ENCODE measurements at regions not wholly inside any gene's neighbourhood (a gene's known extent, or its start where the extent isn't known, plus 50 kb on each side); places are given as distances from the start of the nearest gene placed in this dataset.

- peaks cover 0 to 3% (median under 1%) of the 10 kb centered on the region in 9 donors for H3K9me3 Mint-ChIP-seq
- H3K4me1 Mint-ChIP-seq, result no peaks in the 10 kb centered on the region
- H3K27ac Mint-ChIP-seq, result no peak overlapping the region
- peaks cover 13 to 41% (median 29%) of the 10 kb centered on the region in 5 donors for H3K27me3 Mint-ChIP-seq
- no peak overlapping the region for H3K4me3 Mint-ChIP-seq
- POLR2A ChIA-PET, result interaction anchor here (1.0 kb wide), 1 partner anchor 10 kb away, joined by 3 read pairs; no protein-coding TSS in a partner anchor
- ATAC-seq (no peak), DNase-seq (no peak)
- H3K36me3 Mint-ChIP-seq, result no peaks in the 10 kb centered on the region
These were observed 541.4 kb downstream of the BRD1 start for GRCh38 chr22:49286181-49286760.

DNA sequence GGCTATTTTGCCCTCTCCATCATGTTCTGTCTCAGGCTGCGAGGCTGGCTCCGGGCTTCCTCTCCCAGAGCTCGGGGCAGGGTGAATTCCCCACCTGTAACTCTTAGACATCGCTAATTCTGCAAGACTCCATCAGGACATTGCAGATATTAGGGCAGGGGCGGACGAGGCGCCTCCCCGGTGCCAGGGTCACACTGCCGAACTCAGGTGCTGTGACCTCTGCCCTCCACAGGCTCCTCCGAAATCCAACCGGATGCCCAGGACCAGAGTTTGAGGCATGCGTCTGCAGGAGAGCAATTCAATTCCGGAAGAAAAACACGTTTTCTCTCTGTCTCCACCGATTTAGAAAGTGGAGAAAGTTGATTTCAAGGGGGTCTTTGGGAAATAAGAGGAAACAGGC, 542.7 kb downstream of the BRD1 start:
- ATAC-seq, result no peak
- Mint-ChIP-seq H3K36me3 (peaks cover 0 to 12% (median 0%) of the 10 kb centered on the region in 3 donors), H3K9me3 (peaks cover 0 to 16% (median 11%) of the 10 kb centered on the region in 9 donors), H3K4me1 (no peaks in the 10 kb centered on the region), H3K27me3 (peaks cover 21 to 54% (median 35%) of the 10 kb centered on the region in 5 donors), H3K4me3 (no peak overlapping the region), H3K27ac (no peak overlapping the region)
- POLR2A ChIA-PET, result no interaction called here
- DNase-seq, result no peak

DNA sequence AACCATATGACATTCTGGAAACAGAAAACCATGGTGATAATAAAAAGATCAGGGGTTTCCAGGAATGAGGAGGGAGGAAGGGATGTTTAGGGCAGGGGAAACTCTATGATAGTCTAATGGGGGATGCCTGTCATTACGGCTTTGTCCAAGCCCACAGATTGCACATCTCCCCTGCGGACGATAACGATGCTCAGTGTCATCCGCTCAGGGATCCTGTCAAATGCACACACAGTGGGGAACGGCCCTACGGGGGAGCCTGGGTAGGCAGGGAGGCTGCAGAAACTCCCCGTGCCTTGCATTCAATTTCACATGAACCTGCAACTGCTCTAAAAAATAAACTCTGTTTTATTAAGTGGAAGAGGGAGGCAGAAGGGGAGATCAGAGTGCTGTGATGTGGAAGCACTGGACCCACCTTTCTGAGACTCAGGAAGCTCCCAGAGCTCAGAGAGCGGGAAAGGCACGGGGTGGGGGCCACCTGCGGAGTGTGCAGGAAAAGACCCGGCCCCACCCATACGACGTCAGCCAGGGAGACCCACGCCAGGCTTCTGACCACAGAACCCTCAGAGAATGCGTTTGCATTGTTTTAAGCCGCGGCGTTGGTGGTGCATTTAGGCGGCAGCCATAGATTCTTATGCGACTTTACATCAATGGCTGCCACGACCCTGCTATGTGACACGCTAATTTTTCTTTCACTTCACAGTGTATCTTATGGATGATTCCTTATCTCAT, 543.5 kb downstream of the BRD1 start:
- Mint-ChIP-seq H3K4me1 (no peaks in the 10 kb centered on the region), H3K36me3 (peaks cover 0 to 17% (median 0%) of the 10 kb centered on the region in 3 donors), H3K9me3 (peaks cover 2 to 23% (median 15%) of the 10 kb centered on the region in 9 donors), H3K27me3 (peaks cover 21 to 62% (median 35%) of the 10 kb centered on the region in 5 donors), H3K4me3 (no peak overlapping the region), H3K27ac (no peak overlapping the region)
- DNase-seq, result no peak
- POLR2A ChIA-PET, result no interaction called here
- no peak for ATAC-seq

- POLR2A ChIA-PET, result no interaction called here
- peaks cover 21 to 62% (median 35%) of the 10 kb centered on the region in 5 donors for H3K27me3 Mint-ChIP-seq
- H3K27ac Mint-ChIP-seq, result no peak overlapping the region
- no peaks in the 10 kb centered on the region for H3K4me1 Mint-ChIP-seq
- DNase-seq (no peak), ATAC-seq (no peak)
- H3K9me3 Mint-ChIP-seq, result peaks cover 2 to 27% (median 15%) of the 10 kb centered on the region in 9 donors
- H3K36me3 Mint-ChIP-seq, result peaks cover 0 to 17% (median 0%) of the 10 kb centered on the region in 3 donors
- H3K4me3 Mint-ChIP-seq, result no peak overlapping the region
These were observed 545.1 kb downstream of the BRD1 start for GRCh38 chr22:49282596-49282995.

GRCh38 chr22:49281467-49282340, 546.0 kb downstream of the BRD1 start:
- DNase-seq (no peak), ATAC-seq (no peak)
- H3K27me3 Mint-ChIP-seq, result peaks cover 21 to 62% (median 35%) of the 10 kb centered on the region in 5 donors
- peaks cover 2 to 27% (median 15%) of the 10 kb centered on the region in 9 donors for H3K9me3 Mint-ChIP-seq
- H3K4me3 Mint-ChIP-seq, result no peak overlapping the region
- no peak overlapping the region for H3K27ac Mint-ChIP-seq
- POLR2A ChIA-PET, result no interaction called here
- no peaks in the 10 kb centered on the region for H3K4me1 Mint-ChIP-seq
- peaks cover 0 to 17% (median 0%) of the 10 kb centered on the region in 3 donors for H3K36me3 Mint-ChIP-seq

DNA sequence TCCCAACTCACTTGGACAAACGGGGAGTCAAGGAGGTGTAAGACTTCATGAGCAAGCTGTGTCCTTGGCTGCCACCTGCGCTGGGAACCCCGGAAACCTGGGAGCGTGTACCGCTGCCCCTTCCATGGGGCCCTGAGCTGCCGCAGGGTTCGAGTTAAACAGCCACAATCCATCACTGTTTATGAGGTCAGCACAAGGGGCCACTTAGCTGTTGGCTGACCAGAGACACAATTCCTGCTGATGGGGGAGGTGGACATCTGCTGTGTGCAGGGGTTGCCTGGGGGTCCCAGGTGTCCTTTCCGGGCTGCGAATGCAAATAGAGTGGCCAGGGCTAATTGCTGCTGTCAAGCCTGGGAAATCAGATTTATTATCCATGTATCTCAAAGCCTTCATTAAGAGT, 549.3 kb downstream of the BRD1 start:
- POLR2A ChIA-PET, result no interaction called here
- ATAC-seq, result no peak

GRCh38 chr22:49276567-49276966, 551.1 kb downstream of the BRD1 start:
- H3K9me3 Mint-ChIP-seq, result peaks cover 2 to 27% (median 15%) of the 10 kb centered on the region in 9 donors
- peaks cover 0 to 17% (median 0%) of the 10 kb centered on the region in 3 donors for H3K36me3 Mint-ChIP-seq
- H3K27me3 Mint-ChIP-seq, result peaks cover 10 to 41% (median 10%) of the 10 kb centered on the region in 5 donors
- no peak for ATAC-seq
- no peak for DNase-seq
- peaks cover 0 to 1% (median 0%) of the 10 kb centered on the region in 4 donors for H3K4me1 Mint-ChIP-seq
- no peak overlapping the region for H3K4me3 Mint-ChIP-seq
- POLR2A ChIA-PET, result no interaction called here
- H3K27ac Mint-ChIP-seq, result no peak overlapping the region

More for the DNA sequence above, 549.3 kb downstream of the BRD1 start:
- peaks cover 2 to 27% (median 15%) of the 10 kb centered on the region in 9 donors for H3K9me3 Mint-ChIP-seq
- no peak overlapping the region for H3K27ac Mint-ChIP-seq
- no peak for DNase-seq
- peaks cover 0 to 17% (median 0%) of the 10 kb centered on the region in 3 donors for H3K36me3 Mint-ChIP-seq
- H3K27me3 Mint-ChIP-seq, result peaks cover 17 to 54% (median 19%) of the 10 kb centered on the region in 5 donors
- H3K4me1 Mint-ChIP-seq, result peaks cover 0 to 1% (median 0%) of the 10 kb centered on the region in 4 donors
- H3K4me3 Mint-ChIP-seq, result no peak overlapping the region

- Mint-ChIP-seq H3K36me3 (peaks cover 0 to 4% (median 0%) of the 10 kb centered on the region in 3 donors), H3K4me1 (peaks cover 0 to 1% (median 0%) of the 10 kb centered on the region in 4 donors), H3K27ac (peak overlapping the region in 1 of 10 donors; percentile 20), H3K9me3 (peaks cover 0 to 15% (median 4%) of the 10 kb centered on the region in 9 donors), H3K27me3 (peaks cover 7 to 38% (median 22%) of the 10 kb centered on the region in 5 donors), H3K4me3 (no peak overlapping the region)
- DNase-seq (no peak), ATAC-seq (no peak)
- POLR2A ChIA-PET, result no interaction called here
These were observed 552.8 kb downstream of the BRD1 start for GRCh38 chr22:49274754-49275380.

DNA sequence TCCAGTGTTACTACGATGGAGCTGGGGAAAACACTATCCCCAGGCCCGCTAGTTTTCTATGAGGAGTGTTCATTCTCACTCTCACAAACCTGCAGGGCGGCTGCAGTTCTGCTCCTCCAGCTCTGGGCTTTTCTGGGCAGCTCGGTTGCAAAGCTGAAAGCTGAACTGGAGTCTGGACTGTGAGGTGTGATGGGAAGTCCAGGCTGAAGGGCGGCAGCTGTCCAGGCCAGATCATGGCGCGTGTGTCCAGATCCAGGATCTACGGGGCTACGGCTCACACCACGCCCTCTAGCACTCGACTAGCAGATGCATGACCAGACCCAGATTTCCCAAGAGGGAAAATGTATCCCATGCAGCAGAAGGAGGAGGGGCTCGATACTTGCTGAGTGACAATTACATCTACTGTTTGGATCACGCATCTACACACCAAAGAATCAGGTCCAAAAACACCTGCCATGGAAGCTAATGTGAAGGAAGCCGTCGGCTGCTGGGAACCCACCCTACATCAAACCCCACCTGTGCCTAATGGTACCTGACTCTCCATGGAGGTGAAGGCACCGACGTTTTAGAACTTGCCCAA, 555.0 kb downstream of the BRD1 start:
- ATAC-seq (no peak), DNase-seq (no peak)
- Mint-ChIP-seq H3K27me3 (peaks cover 13 to 53% (median 41%) of the 10 kb centered on the region in 5 donors), H3K27ac (no peak overlapping the region), H3K36me3 (no peaks in the 10 kb centered on the region), H3K4me3 (no peak overlapping the region), H3K4me1 (peaks cover 0 to 3% (median 0%) of the 10 kb centered on the region in 4 donors), H3K9me3 (no peaks in the 10 kb centered on the region)
- POLR2A ChIA-PET, result no interaction called here

- H3K4me3 Mint-ChIP-seq, result no peak overlapping the region
- peaks cover 13 to 61% (median 48%) of the 10 kb centered on the region in 5 donors for H3K27me3 Mint-ChIP-seq
- H3K9me3 Mint-ChIP-seq, result no peaks in the 10 kb centered on the region
- DNase-seq (no peak), ATAC-seq (no peak)
- POLR2A ChIA-PET, result no interaction called here
- H3K4me1 Mint-ChIP-seq, result peaks cover 0 to 3% (median 0%) of the 10 kb centered on the region in 4 donors
- H3K36me3 Mint-ChIP-seq, result no peaks in the 10 kb centered on the region
- no peak overlapping the region for H3K27ac Mint-ChIP-seq
These were observed 555.8 kb downstream of the BRD1 start for GRCh38 chr22:49271831-49272230.

GRCh38 chr22:49271369-49271727, 556.3 kb downstream of the BRD1 start:
- H3K9me3 Mint-ChIP-seq, result no peaks in the 10 kb centered on the region
- no peaks in the 10 kb centered on the region for H3K36me3 Mint-ChIP-seq
- H3K4me1 Mint-ChIP-seq, result peaks cover 0 to 3% (median 0%) of the 10 kb centered on the region in 4 donors
- ATAC-seq (no peak), DNase-seq (no peak)
- POLR2A ChIA-PET, result no interaction called here
- no peak overlapping the region for H3K4me3 Mint-ChIP-seq
- no peak overlapping the region for H3K27ac Mint-ChIP-seq
- H3K27me3 Mint-ChIP-seq, result peaks cover 13 to 62% (median 51%) of the 10 kb centered on the region in 5 donors

All from naive thymus-derived CD8-positive, alpha-beta T cell (primary cell).